ENCODE measurements at regions not wholly inside any gene's neighbourhood (a gene's known extent, or its start where the extent isn't known, plus 50 kb on each side); places are given as distances from the start of the nearest gene placed in this dataset.

DNA sequence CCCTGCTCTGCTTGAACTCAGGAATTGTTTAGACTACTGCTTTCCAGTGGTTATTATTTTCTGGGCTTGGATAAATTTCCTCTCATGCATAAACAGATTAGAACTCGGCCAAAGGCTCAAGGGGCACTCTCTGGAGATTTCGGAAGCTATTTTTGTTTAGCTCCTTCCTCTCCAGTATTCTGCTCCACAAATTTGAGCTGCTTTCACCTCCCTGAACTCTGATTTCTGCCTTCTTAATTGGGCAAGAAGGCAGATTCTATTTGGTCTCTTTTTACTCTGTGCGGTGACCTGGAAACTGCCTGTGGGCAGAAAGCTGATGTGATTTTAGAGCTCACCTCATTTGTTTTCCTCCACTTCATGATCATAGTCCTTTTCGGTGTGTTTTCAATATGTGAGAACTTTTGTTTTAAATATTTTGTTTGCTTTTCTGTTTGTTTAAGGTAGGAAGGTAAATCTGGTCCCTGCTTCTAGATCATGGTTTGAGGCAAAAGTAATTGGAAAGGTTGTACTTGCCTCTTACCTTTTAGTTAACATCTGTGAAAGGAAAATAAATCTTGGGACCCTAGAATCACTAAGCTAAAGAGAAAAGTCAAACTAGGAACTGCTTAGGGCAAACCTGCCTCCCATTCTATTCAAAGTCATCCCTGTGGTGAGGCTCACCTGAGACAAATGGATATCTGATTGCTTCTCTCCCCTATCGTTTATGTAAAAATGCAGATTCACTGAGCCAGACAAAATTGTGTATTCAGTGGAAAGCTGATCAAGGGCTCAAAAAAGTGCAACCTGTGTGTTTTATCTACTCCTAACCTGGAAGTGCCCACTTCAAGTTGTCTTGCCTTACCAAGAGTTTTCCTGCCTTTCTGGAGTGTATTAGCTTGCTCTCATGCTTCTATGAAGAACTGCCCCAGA is 714.7 kb upstream of the PCDH20 start:
- no peak for ATAC-seq (ENCODE audit: low FRiP score)

DNA sequence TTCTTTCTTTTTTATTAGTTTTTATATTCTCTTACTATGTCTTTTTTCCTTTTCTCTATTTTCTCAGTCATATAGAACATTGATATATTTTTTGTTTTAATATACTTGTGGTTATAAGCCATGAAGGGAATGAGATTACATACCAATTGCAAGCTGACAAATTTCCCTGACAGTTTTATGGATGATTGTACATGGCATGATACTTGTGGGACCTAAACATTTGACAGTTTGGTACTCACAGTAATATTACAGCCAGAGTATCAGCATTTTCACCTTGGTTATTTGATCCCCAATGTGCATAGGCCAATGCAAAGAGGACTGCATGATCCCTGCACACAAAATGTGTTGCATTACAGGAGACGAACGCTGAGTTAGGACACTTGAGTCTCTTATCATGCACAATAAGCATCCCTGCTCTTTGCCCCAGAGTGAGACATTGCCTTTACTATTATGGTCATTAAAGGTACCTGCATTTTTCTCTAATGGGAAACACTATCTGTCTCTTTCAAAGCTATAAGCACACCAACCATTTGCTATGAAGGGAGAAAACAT is 713.4 kb upstream of the PCDH20 start:
- Histone ChIP-seq H3K27me3 (ENCODE audit: control insufficient read depth in 1 of 2, insufficient read depth in 2 of 2, low read length in 1 of 2) (no peaks in the 10 kb centered on the region), H3K9me3 (ENCODE audit: control insufficient read depth, low read length) (no peaks in the 10 kb centered on the region), H3K4me3 (ENCODE audit: low read length in 2 of 2) (no peak overlapping the region), H3K4me1 (ENCODE audit: control insufficient read depth in 1 of 2, insufficient read depth in 2 of 2, low read length in 2 of 2) (no peaks in the 10 kb centered on the region), H3K36me3 (ENCODE audit: control insufficient read depth in 1 of 2, insufficient read depth in 2 of 2, low read length in 1 of 2) (no peaks in the 10 kb centered on the region), H3K27ac (ENCODE audit: low read depth in 1 of 2, low read length in 2 of 2) (no peak overlapping the region)
- intact Hi-C loops (cut with DNase I), result no loop called here
- WGBS, 2 donors, result 70 to 76% methylated on average over 2 of the region's 2 CpGs
- ATAC-seq (ENCODE audit: low FRiP score), result no peak
- DNase-seq, result no peak

More for the DNA sequence above, 714.7 kb upstream of the PCDH20 start:
- Histone ChIP-seq H3K27ac (ENCODE audit: low read depth in 1 of 2, low read length in 2 of 2) (no peak overlapping the region), H3K4me1 (ENCODE audit: control insufficient read depth in 1 of 2, insufficient read depth in 2 of 2, low read length in 2 of 2) (no peaks in the 10 kb centered on the region), H3K36me3 (ENCODE audit: control insufficient read depth in 1 of 2, insufficient read depth in 2 of 2, low read length in 1 of 2) (no peaks in the 10 kb centered on the region), H3K27me3 (ENCODE audit: control insufficient read depth in 1 of 2, insufficient read depth in 2 of 2, low read length in 1 of 2) (no peaks in the 10 kb centered on the region), H3K4me3 (ENCODE audit: low read length in 2 of 2) (no peak overlapping the region), H3K9me3 (ENCODE audit: control insufficient read depth, low read length) (no peaks in the 10 kb centered on the region)
- intact Hi-C loops (cut with DNase I), result no loop called here
- no peak for DNase-seq
- 58 to 61% methylated on average over 5 of the region's 5 CpGs for WGBS, 2 donors

DNA sequence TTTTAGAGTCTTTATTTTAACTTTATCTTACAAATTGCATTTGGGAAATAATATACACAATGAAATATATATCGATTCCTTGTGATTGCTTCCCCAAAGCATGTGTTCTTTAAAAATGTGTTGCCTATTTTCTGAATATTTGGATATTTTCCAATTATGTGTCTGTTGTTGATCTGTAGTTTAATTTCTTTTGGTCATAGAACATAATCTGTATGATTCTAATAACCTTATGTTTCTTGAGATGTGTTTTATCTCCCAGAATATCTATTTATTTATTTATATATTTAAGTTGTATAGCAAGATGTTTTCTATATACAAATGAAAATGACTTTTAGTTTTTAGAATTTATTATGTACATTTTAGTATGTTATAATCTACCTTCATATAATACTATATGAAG is 710.8 kb upstream of the PCDH20 start:
- Histone ChIP-seq H3K27ac (ENCODE audit: low read depth in 1 of 2, low read length in 2 of 2) (no peak overlapping the region), H3K36me3 (ENCODE audit: control insufficient read depth in 1 of 2, insufficient read depth in 2 of 2, low read length in 1 of 2) (no peaks in the 10 kb centered on the region), H3K4me1 (ENCODE audit: control insufficient read depth in 1 of 2, insufficient read depth in 2 of 2, low read length in 2 of 2) (no peaks in the 10 kb centered on the region), H3K27me3 (ENCODE audit: control insufficient read depth in 1 of 2, insufficient read depth in 2 of 2, low read length in 1 of 2) (no peaks in the 10 kb centered on the region), H3K4me3 (ENCODE audit: low read length in 2 of 2) (no peak overlapping the region), H3K9me3 (ENCODE audit: control insufficient read depth, low read length) (no peaks in the 10 kb centered on the region)
- DNase-seq, result no peak
- ATAC-seq (ENCODE audit: low FRiP score), result no peak
- intact Hi-C loops (cut with DNase I), result no loop called here
- WGBS, 2 donors, result 94 to 96% methylated on average over 1 of the region's 1 CpG

DNA sequence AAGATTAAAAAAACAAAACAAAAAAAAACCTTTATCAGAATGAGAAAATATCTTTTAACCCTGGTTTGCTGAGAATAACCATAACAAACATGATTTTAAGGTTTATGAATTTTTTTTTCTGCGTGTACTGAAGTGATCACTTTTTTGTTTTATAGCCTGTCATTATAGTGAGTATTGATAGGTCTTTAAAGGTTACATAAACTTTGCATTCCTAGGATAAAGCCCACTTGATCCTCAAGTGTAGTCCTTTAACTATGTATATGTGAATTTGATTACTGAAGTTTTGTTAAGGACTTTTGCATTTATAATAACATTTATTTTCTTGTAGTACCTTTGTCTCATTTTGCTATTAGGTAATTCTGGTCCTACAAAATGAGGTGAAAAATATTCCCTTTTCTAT is 709.8 kb upstream of the PCDH20 start:
- no peaks in the 10 kb centered on the region for H3K9me3 ChIP-seq (ENCODE audit: control insufficient read depth, low read length)
- H3K4me1 ChIP-seq (ENCODE audit: control insufficient read depth in 1 of 2, insufficient read depth in 2 of 2, low read length in 2 of 2), result no peaks in the 10 kb centered on the region
- ATAC-seq (ENCODE audit: low FRiP score), result no peak
- WGBS, 2 donors, result 53 to 61% methylated on average over 1 of the region's 1 CpG
- H3K4me3 ChIP-seq (ENCODE audit: low read length in 2 of 2), result no peak overlapping the region
- no peak for DNase-seq
- no peaks in the 10 kb centered on the region for H3K36me3 ChIP-seq (ENCODE audit: control insufficient read depth in 1 of 2, insufficient read depth in 2 of 2, low read length in 1 of 2)
- no peaks in the 10 kb centered on the region for H3K27me3 ChIP-seq (ENCODE audit: control insufficient read depth in 1 of 2, insufficient read depth in 2 of 2, low read length in 1 of 2)
- intact Hi-C loops (cut with DNase I), result no loop called here
- H3K27ac ChIP-seq (ENCODE audit: low read depth in 1 of 2, low read length in 2 of 2), result no peak overlapping the region

DNA sequence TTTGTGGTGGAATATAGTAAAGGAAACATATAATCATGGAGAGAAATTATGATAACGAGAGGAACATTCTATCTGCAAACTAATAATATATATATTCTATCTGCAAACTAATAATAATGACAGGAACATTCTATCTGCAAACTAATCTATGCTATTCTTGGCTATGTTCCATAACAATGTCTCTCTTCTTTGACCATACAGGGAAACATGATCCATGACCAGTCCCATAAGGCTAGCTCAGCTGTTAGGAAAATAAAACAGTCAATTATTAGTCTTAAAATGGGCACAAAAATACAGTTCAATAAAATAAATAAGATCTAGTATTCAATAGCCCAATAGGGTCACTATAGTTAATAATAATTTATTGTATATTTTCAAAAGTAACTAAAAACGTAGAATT is 707.8 kb upstream of the PCDH20 start:
- Histone ChIP-seq H3K4me1 (ENCODE audit: control insufficient read depth in 1 of 2, insufficient read depth in 2 of 2, low read length in 2 of 2) (no peaks in the 10 kb centered on the region), H3K27me3 (ENCODE audit: control insufficient read depth in 1 of 2, insufficient read depth in 2 of 2, low read length in 1 of 2) (no peaks in the 10 kb centered on the region), H3K9me3 (ENCODE audit: control insufficient read depth, low read length) (no peaks in the 10 kb centered on the region), H3K27ac (ENCODE audit: low read depth in 1 of 2, low read length in 2 of 2) (no peak overlapping the region), H3K36me3 (ENCODE audit: control insufficient read depth in 1 of 2, insufficient read depth in 2 of 2, low read length in 1 of 2) (no peaks in the 10 kb centered on the region), H3K4me3 (ENCODE audit: low read length in 2 of 2) (no peak overlapping the region)
- ATAC-seq (ENCODE audit: low FRiP score), result no peak
- 46 to 50% methylated on average over 2 of the region's 2 CpGs for WGBS, 2 donors
- no peak for DNase-seq
- intact Hi-C loops (cut with DNase I), result no loop called here

DNA sequence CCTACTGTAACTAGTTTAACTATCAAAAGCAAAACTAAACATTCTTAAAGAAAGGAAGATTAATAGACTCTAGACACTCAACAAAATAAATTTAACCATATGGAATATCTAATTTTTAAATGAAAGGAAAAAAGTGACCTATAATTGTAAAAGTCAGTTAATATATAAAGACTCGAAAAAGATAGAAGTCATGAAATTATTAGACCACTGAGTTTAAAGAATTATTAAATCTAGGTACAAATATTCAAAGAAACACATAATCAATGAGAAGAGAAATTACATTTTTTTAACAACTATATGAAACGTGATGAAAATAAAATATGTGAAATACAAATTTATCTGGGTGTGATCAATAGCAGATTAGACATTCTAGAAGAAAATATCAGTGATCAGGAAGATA is 706.8 kb upstream of the PCDH20 start:
- Histone ChIP-seq H3K9me3 (ENCODE audit: control insufficient read depth, low read length) (no peaks in the 10 kb centered on the region), H3K27ac (ENCODE audit: low read depth in 1 of 2, low read length in 2 of 2) (no peak overlapping the region), H3K4me1 (ENCODE audit: control insufficient read depth in 1 of 2, insufficient read depth in 2 of 2, low read length in 2 of 2) (no peaks in the 10 kb centered on the region), H3K4me3 (ENCODE audit: low read length in 2 of 2) (no peak overlapping the region), H3K27me3 (ENCODE audit: control insufficient read depth in 1 of 2, insufficient read depth in 2 of 2, low read length in 1 of 2) (no peaks in the 10 kb centered on the region), H3K36me3 (ENCODE audit: control insufficient read depth in 1 of 2, insufficient read depth in 2 of 2, low read length in 1 of 2) (no peaks in the 10 kb centered on the region)
- DNase-seq, result no peak
- intact Hi-C loops (cut with DNase I), result no loop called here
- ATAC-seq (ENCODE audit: low FRiP score), result no peak
- WGBS, 2 donors, result 55 to 80% methylated on average over 2 of the region's 2 CpGs

DNA sequence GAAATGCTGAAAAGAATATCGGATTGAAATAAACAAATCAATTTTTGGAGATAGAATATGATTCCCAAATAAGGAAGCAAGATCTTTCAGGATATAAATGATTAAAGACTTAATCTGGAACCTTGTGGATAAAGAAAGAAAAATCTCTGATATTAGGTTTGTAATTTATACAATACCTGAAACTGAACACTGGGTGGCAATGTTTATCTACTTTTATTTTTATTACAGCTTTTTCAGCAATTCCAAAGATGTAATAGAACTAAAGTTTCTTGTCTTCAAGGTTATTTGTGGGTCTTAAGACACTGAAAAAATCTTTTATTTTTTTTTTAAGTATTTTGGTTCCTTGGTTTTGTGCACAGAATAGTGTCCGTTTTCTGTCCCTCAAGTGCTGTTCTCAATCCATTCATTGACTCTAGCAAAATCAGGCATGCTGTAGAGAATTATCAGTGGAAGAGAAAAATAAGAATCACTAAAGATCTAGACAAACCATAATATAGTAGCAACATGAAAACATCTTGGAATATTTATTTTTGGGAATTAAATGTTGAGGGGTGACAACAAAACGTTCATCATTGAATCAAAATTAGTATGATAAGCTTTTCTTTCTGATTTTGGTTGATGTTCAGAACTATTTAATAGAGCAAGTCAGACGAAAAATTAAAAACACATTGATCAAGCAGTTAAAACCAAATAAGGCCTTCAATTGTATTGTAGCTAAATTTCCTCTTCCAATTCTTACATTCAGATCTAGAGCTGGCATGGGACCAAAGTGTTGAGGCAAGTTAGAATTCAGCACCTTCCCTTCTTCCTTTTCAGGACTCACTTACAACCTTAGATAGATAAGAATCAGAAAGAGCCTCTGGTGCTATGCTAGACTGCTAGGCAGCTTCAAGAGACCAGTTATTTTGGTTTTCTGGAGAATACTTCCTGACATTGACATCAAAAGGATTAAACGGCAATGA is 704.4 kb upstream of the PCDH20 start:
- H3K36me3 ChIP-seq (ENCODE audit: control insufficient read depth in 1 of 2, insufficient read depth in 2 of 2, low read length in 1 of 2), result no peaks in the 10 kb centered on the region
- no peak overlapping the region for H3K4me3 ChIP-seq (ENCODE audit: low read length in 2 of 2)
- H3K4me1 ChIP-seq (ENCODE audit: control insufficient read depth in 1 of 2, insufficient read depth in 2 of 2, low read length in 2 of 2), result no peaks in the 10 kb centered on the region
- intact Hi-C loops (cut with DNase I), result no loop called here
- H3K27ac ChIP-seq (ENCODE audit: low read depth in 1 of 2, low read length in 2 of 2), result no peak overlapping the region
- WGBS, 2 donors, result 45 to 48% methylated on average over 5 of the region's 5 CpGs
- H3K27me3 ChIP-seq (ENCODE audit: control insufficient read depth in 1 of 2, insufficient read depth in 2 of 2, low read length in 1 of 2), result no peaks in the 10 kb centered on the region
- DNase-seq (no peak), ATAC-seq (ENCODE audit: low FRiP score) (no peak)
- no peaks in the 10 kb centered on the region for H3K9me3 ChIP-seq (ENCODE audit: control insufficient read depth, low read length)

DNA sequence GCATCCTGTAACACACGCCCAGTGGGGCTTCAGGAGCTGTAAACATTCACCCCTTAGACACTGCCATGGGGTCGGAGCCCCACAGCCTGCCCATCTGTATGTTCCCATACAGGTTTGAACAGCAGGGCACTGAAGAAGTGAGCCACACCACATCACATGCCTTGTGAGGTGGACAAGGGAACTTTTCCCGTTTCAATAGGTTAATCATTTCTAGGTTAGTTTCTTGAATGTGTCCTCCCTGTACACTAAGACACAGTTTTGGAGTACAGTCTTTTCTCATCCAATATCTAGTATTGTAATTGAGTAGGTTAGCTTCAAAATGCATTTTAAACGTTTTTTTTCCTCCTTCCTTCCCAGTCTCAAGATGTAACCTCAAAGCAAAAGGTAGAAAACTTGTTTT is 700.2 kb upstream of the PCDH20 start:
- ATAC-seq (ENCODE audit: low FRiP score) (no peak), DNase-seq (no peak)
- WGBS, 2 donors, result 74 to 79% methylated on average over 4 of the region's 4 CpGs
- H3K27me3 ChIP-seq (ENCODE audit: control insufficient read depth in 1 of 2, insufficient read depth in 2 of 2, low read length in 1 of 2), result no peaks in the 10 kb centered on the region
- H3K9me3 ChIP-seq (ENCODE audit: control insufficient read depth, low read length), result no peaks in the 10 kb centered on the region
- no peaks in the 10 kb centered on the region for H3K4me1 ChIP-seq (ENCODE audit: control insufficient read depth in 1 of 2, insufficient read depth in 2 of 2, low read length in 2 of 2)
- intact Hi-C loops (cut with DNase I), result no loop called here
- no peaks in the 10 kb centered on the region for H3K36me3 ChIP-seq (ENCODE audit: control insufficient read depth in 1 of 2, insufficient read depth in 2 of 2, low read length in 1 of 2)
- H3K27ac ChIP-seq (ENCODE audit: low read depth in 1 of 2, low read length in 2 of 2), result no peak overlapping the region
- no peak overlapping the region for H3K4me3 ChIP-seq (ENCODE audit: low read length in 2 of 2)
